AG04450 (cell line): ENCODE measurements at regions not wholly inside any gene's neighbourhood (a gene's known extent, or its start where the extent isn't known, plus 50 kb on each side); places are given as distances from the start of the nearest gene placed in this dataset.
"Not testable (repeated sequence)": the region's sequence is repeated elsewhere in the genome, so short reads cannot be mapped to it uniquely, and the experiment has no call there.

Source experiments
- CTCF ChIA-PET: fragments of 300-600, 350-600 bp; formaldehyde crosslinking; extraction: SDS; loops from one replicate; lab custom pipeline; 2022; ENCODE audit warnings: antibody characterized with exemption, inconsistent platforms; lab: Charles Lee
- POLR2A ChIA-PET: fragments of 350-600 bp; formaldehyde crosslinking; extraction: SDS; loops from one replicate; lab custom pipeline; 2021; ENCODE audit warnings: antibody characterized with exemption, inconsistent platforms; lab: Yijun Ruan, JAX
- DNase-seq: peaks from one replicate; pipeline ENCODE4 v3.0.0-alpha.2; 2011; ENCODE audit warnings: low read depth, low spot score
- H3K27ac ChIP-seq: one replicate; pipeline ENCODE4 v1.5.1; 2012; ENCODE audit warnings: low read depth, low read length, control low read depth
- H3K27me3 ChIP-seq: one replicate; pipeline ENCODE4 v1.6.0; 2012; ENCODE audit warnings: low read length; ENCODE audit not compliant: control insufficient read depth, insufficient read depth
- H3K4me3 ChIP-seq: 2 replicates; pipeline ENCODE4 v1.5.1; 2011; ENCODE audit warnings: mild to moderate bottlenecking, low read depth, low read length, control low read depth
- H3K9me3 ChIP-seq: 2 replicates; pipeline ENCODE4 v1.5.1; 2012; ENCODE audit warnings: low read length; ENCODE audit not compliant: control insufficient read depth, insufficient read depth
- CTCF ChIP-seq: IDR thresholded peaks from 2 replicates; pipeline ENCODE4 v1.5.1; 2011; ENCODE audit warnings: low read depth, low read length, control low read depth, inconsistent platforms

GRCh38 chr15:63444611-63445010 lies 59.8 kb upstream of the USP3 start:
- Histone ChIP-seq H3K27me3 (peaks cover 17% of the 10 kb centered on the region), H3K4me3 (no peak overlapping the region), H3K27ac (no peak overlapping the region), H3K9me3 (no peaks in the 10 kb centered on the region)
- POLR2A ChIA-PET, result interaction anchor here (0.7 kb wide), 1 partner anchor 8 kb away, joined by 4 read pairs; no protein-coding TSS in a partner anchor
- no peak for TF ChIP-seq CTCF
- no peak for DNase-seq
- CTCF ChIA-PET, result interaction anchor here (1.8 kb wide), 1 partner anchor 22 kb away, joined by 5 read pairs; no protein-coding TSS in a partner anchor

- POLR2A ChIA-PET, result no interaction called here
- no peak for TF ChIP-seq CTCF
- peaks cover 17% of the 10 kb centered on the region for H3K27me3 ChIP-seq
- CTCF ChIA-PET, result interaction anchor here (0.8 to 1.8 kb wide), 3 partner anchors 9 to 21 kb away, joined by 3 to 5 read pairs (median 4); no protein-coding TSS in a partner anchor
- no peak overlapping the region for H3K27ac ChIP-seq
- H3K9me3 ChIP-seq, result no peaks in the 10 kb centered on the region
- no peak for DNase-seq
- H3K4me3 ChIP-seq, result no peak overlapping the region
Observed at GRCh38 chr15:63446255-63446654, 58.1 kb upstream of the USP3 start.

DNA sequence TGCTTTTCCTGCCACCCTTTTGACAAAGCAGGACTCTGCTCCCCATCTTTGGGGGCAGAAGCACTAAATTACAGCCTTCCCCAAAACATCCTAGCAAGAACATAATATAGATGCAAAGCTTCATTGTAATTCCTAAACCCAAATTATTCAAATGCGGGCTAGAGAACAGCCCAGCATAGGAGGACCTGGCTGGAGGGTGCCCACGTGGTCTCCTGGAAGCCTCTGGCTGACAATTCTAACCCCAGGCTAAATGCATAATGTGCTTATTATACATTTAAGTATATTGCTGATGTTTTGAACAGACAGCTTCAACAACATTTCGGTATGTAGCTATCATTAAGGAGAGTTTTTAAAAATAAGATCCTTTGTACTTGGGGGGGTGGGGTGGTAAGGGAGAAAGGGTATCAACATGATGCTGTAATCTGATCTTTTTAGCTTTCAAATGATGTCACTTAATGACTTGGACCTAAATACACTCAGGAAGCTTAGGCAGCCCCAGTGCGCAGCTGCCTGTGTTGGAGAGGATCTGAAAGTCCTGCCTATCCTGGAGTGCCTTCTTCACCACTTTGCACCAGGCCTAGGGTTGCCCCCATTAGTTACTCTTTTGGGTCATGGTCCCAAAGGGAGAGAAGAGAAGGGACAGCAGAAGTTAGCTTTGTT lies 57.2 kb upstream of the USP3 start:
- ChIA-PET CTCF (interaction anchor here (0.6 to 1.1 kb wide), 4 partner anchors 10 to 158 kb away, joined by 3 to 7 read pairs (median 4); no protein-coding TSS in a partner anchor), POLR2A (interaction anchor here (0.7 kb wide), 1 partner anchor 200 kb away, joined by 7 read pairs; no protein-coding TSS in a partner anchor)
- DNase-seq, result no peak
- Histone ChIP-seq H3K9me3 (no peaks in the 10 kb centered on the region), H3K27me3 (peaks cover 16% of the 10 kb centered on the region), H3K27ac (no peak overlapping the region), H3K4me3 (no peak overlapping the region)
- TF ChIP-seq CTCF, result no peak

DNA sequence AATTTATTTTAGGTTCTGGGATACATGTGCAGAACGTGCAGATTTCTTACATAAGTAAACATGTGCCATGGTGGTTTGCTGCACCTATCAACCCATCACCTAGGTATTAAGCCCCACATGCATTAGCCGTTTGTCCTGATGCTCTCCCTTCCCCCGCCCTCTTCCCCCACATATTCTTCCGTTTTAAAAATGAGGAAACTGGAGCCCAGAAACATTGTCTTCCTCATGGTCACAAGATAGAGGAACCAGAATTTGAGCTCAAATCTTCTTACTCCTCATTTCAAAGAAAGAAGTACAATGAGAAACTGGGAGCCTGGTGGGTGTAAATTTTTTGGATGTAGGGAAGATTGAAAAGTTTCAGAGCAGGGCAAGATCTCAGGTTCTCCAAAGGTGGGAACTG lies 56.1 kb upstream of the USP3 start:
- no peak overlapping the region for H3K4me3 ChIP-seq
- POLR2A ChIA-PET, result no interaction called here
- H3K27me3 ChIP-seq, result peaks cover 14% of the 10 kb centered on the region
- no peak for TF ChIP-seq CTCF
- CTCF ChIA-PET, result no interaction called here
- H3K9me3 ChIP-seq, result no peaks in the 10 kb centered on the region
- no peak for DNase-seq
- no peak overlapping the region for H3K27ac ChIP-seq

GRCh38 chr15:63448872-63449555 lies 55.4 kb upstream of the USP3 start:
- POLR2A ChIA-PET, H3K27ac ChIP-seq, H3K9me3 ChIP-seq, CTCF ChIA-PET, DNase-seq, H3K4me3 ChIP-seq: not testable (repeated sequence)
- H3K27me3 ChIP-seq, result peaks cover 13% of the 10 kb centered on the region
